ENCODE measurements at regions not wholly inside any gene's neighbourhood (a gene's known extent, or its start where the extent isn't known, plus 50 kb on each side); places are given as distances from the start of the nearest gene placed in this dataset.

- no peak for FAIRE-seq
- no peak overlapping the region for H3K27ac ChIP-seq (ENCODE audit: low read depth, low read length)
- H3K4me1 ChIP-seq (ENCODE audit: insufficient read depth, low read length), result no peaks in the 10 kb centered on the region
- H3K79me2 ChIP-seq (ENCODE audit: insufficient read depth, low read length), result no peaks in the 10 kb centered on the region
- TF ChIP-seq EZH2 (IDR thresholded peaks at IDR 0.05; ENCODE audit: insufficient read depth, low read length) (no peak), CTCF (IDR thresholded peaks at IDR 0.05; ENCODE audit: insufficient read depth, low read depth, low read length) (no peak)
- no peaks in the 10 kb centered on the region for H4K20me1 ChIP-seq (ENCODE audit: insufficient read depth, low read length)
- no peaks in the 10 kb centered on the region for H3K27me3 ChIP-seq (ENCODE audit: insufficient read depth, low read length)
- no peaks in the 10 kb centered on the region for H3K36me3 ChIP-seq (ENCODE audit: insufficient read depth, low read length)
- Mint-ChIP-seq H3K36me3 (ENCODE audit: low read depth, unreplicated experiment) (no peaks in the 10 kb centered on the region), H3K4me3 (ENCODE audit: unreplicated experiment) (no peak overlapping the region), H3K9me3 (ENCODE audit: unreplicated experiment) (no peaks in the 10 kb centered on the region), H3K27ac (ENCODE audit: unreplicated experiment) (no peak overlapping the region), H3K4me1 (ENCODE audit: low read depth, unreplicated experiment) (peaks cover 9% of the 10 kb centered on the region), H3K27me3 (ENCODE audit: low read depth, unreplicated experiment) (no peaks in the 10 kb centered on the region)
- H2AFZ ChIP-seq (ENCODE audit: low read depth, low read length), result no peak overlapping the region
- H3K9ac ChIP-seq (ENCODE audit: low read length), result no peak overlapping the region
- no peak for DNase-seq (ENCODE audit: low read depth)
- no peak overlapping the region for H3K4me3 ChIP-seq (ENCODE audit: insufficient read depth, low read depth, low read length)
- no peak overlapping the region for H3K4me2 ChIP-seq (ENCODE audit: low read length)
- no peaks in the 10 kb centered on the region for H3K9me3 ChIP-seq (ENCODE audit: insufficient read depth, low read depth, low read length)
These were observed 122.5 kb upstream of the BTBD3 start for GRCh38 chr20:11795071-11795615.

- no peak overlapping the region for H3K4me2 ChIP-seq (ENCODE audit: low read length)
- H3K27ac ChIP-seq (ENCODE audit: low read depth, low read length), result no peak overlapping the region
- H3K4me1 Mint-ChIP-seq (ENCODE audit: low read depth, unreplicated experiment), result peaks cover 9% of the 10 kb centered on the region
- peak; percentile 69 for DNase-seq (ENCODE audit: low read depth)
- TF ChIP-seq CTCF (IDR thresholded peaks at IDR 0.05; ENCODE audit: insufficient read depth, low read depth, low read length), result no peak
- TF ChIP-seq EZH2 (IDR thresholded peaks at IDR 0.05; ENCODE audit: insufficient read depth, low read length), result no peak
- no peak overlapping the region for H3K9ac ChIP-seq (ENCODE audit: low read length)
- no peaks in the 10 kb centered on the region for H3K36me3 ChIP-seq (ENCODE audit: insufficient read depth, low read length)
- FAIRE-seq, result no peak
- H3K4me1 ChIP-seq (ENCODE audit: insufficient read depth, low read length), result no peaks in the 10 kb centered on the region
- H3K27me3 Mint-ChIP-seq (ENCODE audit: low read depth, unreplicated experiment), result no peaks in the 10 kb centered on the region
- H3K36me3 Mint-ChIP-seq (ENCODE audit: low read depth, unreplicated experiment), result no peaks in the 10 kb centered on the region
- H3K9me3 Mint-ChIP-seq (ENCODE audit: unreplicated experiment), result no peaks in the 10 kb centered on the region
- H3K79me2 ChIP-seq (ENCODE audit: insufficient read depth, low read length), result no peaks in the 10 kb centered on the region
- H4K20me1 ChIP-seq (ENCODE audit: insufficient read depth, low read length), result no peaks in the 10 kb centered on the region
- H3K4me3 Mint-ChIP-seq (ENCODE audit: unreplicated experiment), result no peak overlapping the region
- no peak overlapping the region for H3K4me3 ChIP-seq (ENCODE audit: insufficient read depth, low read depth, low read length)
- no peak overlapping the region for H3K27ac Mint-ChIP-seq (ENCODE audit: unreplicated experiment)
- no peaks in the 10 kb centered on the region for H3K9me3 ChIP-seq (ENCODE audit: insufficient read depth, low read depth, low read length)
- no peaks in the 10 kb centered on the region for H3K27me3 ChIP-seq (ENCODE audit: insufficient read depth, low read length)
- H2AFZ ChIP-seq (ENCODE audit: low read depth, low read length), result no peak overlapping the region
These were observed 121.7 kb upstream of the BTBD3 start for GRCh38 chr20:11796026-11796425.

GRCh38 chr20:11797156-11797555 is 120.5 kb upstream of the BTBD3 start:
- Histone ChIP-seq H3K27ac (ENCODE audit: low read depth, low read length) (no peak overlapping the region), H3K4me3 (ENCODE audit: insufficient read depth, low read depth, low read length) (no peak overlapping the region), H3K9ac (ENCODE audit: low read length) (no peak overlapping the region), H2AFZ (ENCODE audit: low read depth, low read length) (no peak overlapping the region), H3K79me2 (ENCODE audit: insufficient read depth, low read length) (no peaks in the 10 kb centered on the region), H3K9me3 (ENCODE audit: insufficient read depth, low read depth, low read length) (no peaks in the 10 kb centered on the region), H3K27me3 (ENCODE audit: insufficient read depth, low read length) (no peaks in the 10 kb centered on the region), H4K20me1 (ENCODE audit: insufficient read depth, low read length) (no peaks in the 10 kb centered on the region), H3K4me1 (ENCODE audit: insufficient read depth, low read length) (no peaks in the 10 kb centered on the region), H3K4me2 (ENCODE audit: low read length) (no peak overlapping the region), H3K36me3 (ENCODE audit: insufficient read depth, low read length) (no peaks in the 10 kb centered on the region)
- no peak overlapping the region for H3K27ac Mint-ChIP-seq (ENCODE audit: unreplicated experiment)
- no peaks in the 10 kb centered on the region for H3K27me3 Mint-ChIP-seq (ENCODE audit: low read depth, unreplicated experiment)
- TF ChIP-seq CTCF (IDR thresholded peaks at IDR 0.05; ENCODE audit: insufficient read depth, low read depth, low read length) (no peak), EZH2 (IDR thresholded peaks at IDR 0.05; ENCODE audit: insufficient read depth, low read length) (no peak)
- DNase-seq (ENCODE audit: low read depth) (peak; percentile 22), FAIRE-seq (no peak)
- no peaks in the 10 kb centered on the region for H3K36me3 Mint-ChIP-seq (ENCODE audit: low read depth, unreplicated experiment)
- H3K9me3 Mint-ChIP-seq (ENCODE audit: unreplicated experiment), result no peaks in the 10 kb centered on the region
- no peak overlapping the region for H3K4me3 Mint-ChIP-seq (ENCODE audit: unreplicated experiment)
- peaks cover 2% of the 10 kb centered on the region for H3K4me1 Mint-ChIP-seq (ENCODE audit: low read depth, unreplicated experiment)
